DND-41 (cell line): ENCODE measurements at regions not wholly inside any gene's neighbourhood (a gene's known extent, or its start where the extent isn't known, plus 50 kb on each side); places are given as distances from the start of the nearest gene placed in this dataset.

Experiments
- CTCF ChIP-seq: IDR thresholded peaks from 2 replicates; pipeline ENCODE4 v1.5.1; 2012; ENCODE audit warnings: borderline replicate concordance, low read length, moderate library complexity, mild to moderate bottlenecking; ENCODE audit not compliant: poor library complexity, severe bottlenecking; ENCODE audit errors: extremely low read depth
- EZH2 ChIP-seq: IDR thresholded peaks from 3 replicates; pipeline ENCODE4 v1.6.1; 2012; ENCODE audit warnings: borderline replicate concordance, low read depth, mild to moderate bottlenecking, moderate library complexity, low read length, inconsistent platforms; ENCODE audit not compliant: severe bottlenecking

- TF ChIP-seq CTCF (no peak), EZH2 (no peak)
Observed at GRCh38 chr10:63072951-63073350, 60.2 kb upstream of the NRBF2 start.
